Kidney (tissue), 13 donors: ENCODE measurements at regions not wholly inside any gene's neighbourhood (a gene's known extent, or its start where the extent isn't known, plus 50 kb on each side); places are given as distances from the start of the nearest gene placed in this dataset.

Experiments used
- DNase-seq, 5 donors: peaks; one replicate each; pipeline ENCODE4 v3.0.0-alpha.2; 2013 to 2020
- FAIRE-seq: peaks from 2 replicates; lab custom pipeline; 2012; peaks lifted over from hg19 to GRCh38; lab: Jason Lieb, UNC
- H3K27ac ChIP-seq, 2 donors: one replicate each; pipeline ENCODE4 v1.7.0; 2013; ENCODE audit warnings: low read depth in 2 of 2, low read length in 2 of 2, inconsistent platforms in 1 of 2
- H3K27me3 ChIP-seq: one replicate; pipeline ENCODE4 v1.7.1; 2013; ENCODE audit warnings: low read length, inconsistent platforms; ENCODE audit not compliant: control insufficient read depth, insufficient read depth
- H3K36me3 ChIP-seq, 3 donors: one replicate each; pipeline versions ENCODE4 v1.7.0 to v1.7.1; 2013; ENCODE audit warnings: low read length in 3 of 3, control low read depth in 1 of 3, inconsistent platforms in 1 of 3; ENCODE audit not compliant: insufficient read depth in 3 of 3, control insufficient read depth in 2 of 3
- H3K4me1 ChIP-seq, 3 donors: one replicate each; pipeline versions ENCODE4 v1.7.0 to v1.7.1; 2013; ENCODE audit warnings: low read length in 3 of 3, inconsistent platforms in 1 of 3, low read depth in 1 of 3; ENCODE audit not compliant: control insufficient read depth in 2 of 3, insufficient read depth in 2 of 3
- H3K4me3 ChIP-seq, 3 donors: one replicate each; pipeline versions ENCODE4 v1.7.0 to v1.8.1; 2013; ENCODE audit warnings: low read length in 3 of 3, control low read depth in 1 of 3, inconsistent platforms in 1 of 3
- H3K9ac ChIP-seq, 3 donors: one replicate each; pipeline versions ENCODE4 v1.7.0 to v1.7.1; 2013; ENCODE audit warnings: low read length in 3 of 3, control low read depth in 1 of 3, inconsistent platforms in 1 of 3
- H3K9me3 ChIP-seq, 3 donors: one replicate each; pipeline versions ENCODE4 v1.7.0 to v1.7.1; 2013; ENCODE audit warnings: low read length in 3 of 3, control low read depth in 1 of 3, inconsistent platforms in 1 of 3; ENCODE audit not compliant: control insufficient read depth in 2 of 3, insufficient read depth in 1 of 3
- intact Hi-C: fragments of 100-400 bp; cut with DNase I; formaldehyde crosslinking; loops from one replicate; pipeline ENCODE4 v1.11.1; 2022
- TF ChIP-seq, protein P1 (sequence below): IDR thresholded peaks from 3 replicates; pipeline ENCODE4 v1.5.1; 2012; ENCODE audit warnings: mild to moderate bottlenecking, moderate library complexity, borderline replicate concordance; ENCODE audit not compliant: insufficient read depth; ENCODE audit errors: extremely low read depth
- donor health status: control.
- donor health status: control.
- donor health status: control.
- donor health status: control.
- donor health status: control.
- donor health status: DM: yes; HTN: yes; CAD: no.
- donor health status: Normal renal cell carcinoma (clear cell type).

DNA sequence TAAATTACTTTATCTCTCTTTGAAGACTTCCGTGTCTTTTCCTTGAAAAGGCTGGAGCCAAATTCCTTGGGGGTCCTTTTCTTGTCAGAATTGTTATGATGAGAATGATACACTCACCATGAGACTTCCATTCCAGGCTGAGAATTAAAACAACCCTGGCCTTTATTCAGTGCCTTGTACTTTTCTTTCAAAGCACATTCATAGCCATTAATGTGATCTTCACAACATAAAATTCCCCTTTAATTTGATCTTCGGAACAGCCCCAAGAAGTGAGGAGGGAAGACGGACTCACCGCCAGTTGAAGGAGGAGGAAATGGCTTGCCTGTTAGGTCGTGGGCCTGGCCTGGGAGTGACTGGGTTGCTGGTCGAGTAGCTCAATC is 127.3 kb downstream of the DDX1 start:
- DNase-seq, result no peak
- TF ChIP-seq, protein P1, sequence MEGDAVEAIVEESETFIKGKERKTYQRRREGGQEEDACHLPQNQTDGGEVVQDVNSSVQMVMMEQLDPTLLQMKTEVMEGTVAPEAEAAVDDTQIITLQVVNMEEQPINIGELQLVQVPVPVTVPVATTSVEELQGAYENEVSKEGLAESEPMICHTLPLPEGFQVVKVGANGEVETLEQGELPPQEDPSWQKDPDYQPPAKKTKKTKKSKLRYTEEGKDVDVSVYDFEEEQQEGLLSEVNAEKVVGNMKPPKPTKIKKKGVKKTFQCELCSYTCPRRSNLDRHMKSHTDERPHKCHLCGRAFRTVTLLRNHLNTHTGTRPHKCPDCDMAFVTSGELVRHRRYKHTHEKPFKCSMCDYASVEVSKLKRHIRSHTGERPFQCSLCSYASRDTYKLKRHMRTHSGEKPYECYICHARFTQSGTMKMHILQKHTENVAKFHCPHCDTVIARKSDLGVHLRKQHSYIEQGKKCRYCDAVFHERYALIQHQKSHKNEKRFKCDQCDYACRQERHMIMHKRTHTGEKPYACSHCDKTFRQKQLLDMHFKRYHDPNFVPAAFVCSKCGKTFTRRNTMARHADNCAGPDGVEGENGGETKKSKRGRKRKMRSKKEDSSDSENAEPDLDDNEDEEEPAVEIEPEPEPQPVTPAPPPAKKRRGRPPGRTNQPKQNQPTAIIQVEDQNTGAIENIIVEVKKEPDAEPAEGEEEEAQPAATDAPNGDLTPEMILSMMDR, result no peak
- Histone ChIP-seq H3K9ac (no peak overlapping the region), H3K27ac (no peak overlapping the region), H3K27me3 (no peaks in the 10 kb centered on the region), H3K36me3 (no peaks in the 10 kb centered on the region), H3K9me3 (no peaks in the 10 kb centered on the region), H3K4me3 (no peak overlapping the region), H3K4me1 (no peaks in the 10 kb centered on the region)
- intact Hi-C loops, result no loop called here
- no peak for FAIRE-seq

DNA sequence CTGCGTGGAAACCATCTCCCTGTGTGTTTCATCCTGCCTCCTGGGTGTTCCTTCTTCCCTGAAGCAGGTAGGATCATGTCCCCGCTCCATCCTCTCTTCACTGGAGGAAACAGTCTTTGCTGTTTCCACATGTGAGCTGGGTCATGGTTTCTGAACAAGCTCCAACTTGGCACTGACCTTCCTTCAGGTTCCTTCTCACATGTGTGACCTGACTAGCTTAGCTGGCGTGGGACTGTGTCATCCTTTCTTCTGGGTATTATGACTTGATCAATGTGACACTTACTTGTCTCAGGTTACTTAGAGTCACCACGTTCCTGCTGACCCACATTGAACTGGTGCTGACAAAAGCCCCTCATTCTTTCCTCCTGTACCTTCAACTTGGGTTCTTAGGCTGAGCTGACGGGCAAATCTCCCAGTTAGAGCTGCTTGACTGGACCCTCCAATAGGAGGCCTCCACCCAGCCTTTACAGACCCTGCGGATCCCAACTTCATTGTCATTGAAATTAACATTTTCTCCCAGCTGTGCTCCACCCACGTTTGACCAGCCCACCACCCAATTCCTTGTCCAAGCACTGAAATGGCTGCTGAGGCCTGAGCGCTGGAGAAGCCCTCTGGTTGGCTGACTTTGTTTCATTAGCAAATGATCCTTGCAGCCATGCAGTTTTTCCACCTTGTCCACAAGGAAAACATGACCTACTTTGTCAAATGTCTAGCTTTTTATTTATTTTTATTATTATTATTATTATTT is 128.1 kb downstream of the DDX1 start:
- intact Hi-C loops, result no loop called here
- no peak for FAIRE-seq

DNA sequence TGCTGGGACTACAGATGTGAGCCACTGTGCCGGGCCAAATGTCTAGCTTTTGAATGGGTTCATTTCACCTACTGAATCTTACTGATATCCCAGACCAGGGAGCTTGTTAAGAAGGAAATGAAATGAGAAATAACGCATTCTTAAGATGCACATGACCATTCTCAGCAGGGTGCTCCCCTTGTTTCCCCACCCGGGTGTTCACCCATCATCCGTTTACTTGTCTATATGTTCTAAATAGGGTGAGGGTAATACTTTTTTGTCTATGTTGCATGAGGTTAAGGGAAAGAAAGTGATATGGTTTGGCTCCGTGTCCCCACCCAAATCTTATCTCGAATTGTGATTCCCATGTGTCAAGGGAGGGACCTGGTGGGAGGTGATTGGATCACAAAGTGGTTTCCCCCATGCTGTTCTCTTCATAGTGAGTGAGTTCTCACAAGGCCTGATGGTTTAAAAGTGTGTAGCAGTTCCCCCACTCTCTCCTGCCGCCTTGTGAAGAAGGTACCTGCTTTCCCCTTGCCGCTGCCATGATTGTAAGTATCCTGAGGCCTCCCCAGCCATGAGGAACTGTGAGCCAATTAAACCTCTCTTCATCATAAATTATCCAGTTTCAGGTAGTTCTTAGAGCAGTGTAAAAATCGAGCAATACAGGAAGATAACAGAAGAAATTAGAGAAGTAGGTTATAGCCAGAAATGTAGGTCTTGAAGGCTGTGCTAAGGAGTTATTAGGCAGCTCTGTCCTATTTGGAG is 129.1 kb downstream of the DDX1 start:
- Histone ChIP-seq H3K4me3 (no peak overlapping the region), H3K4me1 (no peaks in the 10 kb centered on the region), H3K36me3 (no peaks in the 10 kb centered on the region), H3K9ac (no peak overlapping the region), H3K27me3 (no peaks in the 10 kb centered on the region), H3K27ac (no peak overlapping the region), H3K9me3 (no peaks in the 10 kb centered on the region)
- DNase-seq (no peak), FAIRE-seq (no peak)
- intact Hi-C loops, result no loop called here
- TF ChIP-seq, protein P1, result no peak

More for the DNA sequence above, 128.1 kb downstream of the DDX1 start:
- Histone ChIP-seq H3K36me3 (no peaks in the 10 kb centered on the region), H3K27ac (no peak overlapping the region), H3K9ac (no peak overlapping the region), H3K4me3 (no peak overlapping the region), H3K27me3 (no peaks in the 10 kb centered on the region), H3K9me3 (no peaks in the 10 kb centered on the region), H3K4me1 (no peaks in the 10 kb centered on the region)
- no peak for DNase-seq
- TF ChIP-seq, protein P1, result no peak
